ENCODE measurements at regions not wholly inside any gene's neighbourhood (a gene's known extent, or its start where the extent isn't known, plus 50 kb on each side); places are given as distances from the start of the nearest gene placed in this dataset.

DNA sequence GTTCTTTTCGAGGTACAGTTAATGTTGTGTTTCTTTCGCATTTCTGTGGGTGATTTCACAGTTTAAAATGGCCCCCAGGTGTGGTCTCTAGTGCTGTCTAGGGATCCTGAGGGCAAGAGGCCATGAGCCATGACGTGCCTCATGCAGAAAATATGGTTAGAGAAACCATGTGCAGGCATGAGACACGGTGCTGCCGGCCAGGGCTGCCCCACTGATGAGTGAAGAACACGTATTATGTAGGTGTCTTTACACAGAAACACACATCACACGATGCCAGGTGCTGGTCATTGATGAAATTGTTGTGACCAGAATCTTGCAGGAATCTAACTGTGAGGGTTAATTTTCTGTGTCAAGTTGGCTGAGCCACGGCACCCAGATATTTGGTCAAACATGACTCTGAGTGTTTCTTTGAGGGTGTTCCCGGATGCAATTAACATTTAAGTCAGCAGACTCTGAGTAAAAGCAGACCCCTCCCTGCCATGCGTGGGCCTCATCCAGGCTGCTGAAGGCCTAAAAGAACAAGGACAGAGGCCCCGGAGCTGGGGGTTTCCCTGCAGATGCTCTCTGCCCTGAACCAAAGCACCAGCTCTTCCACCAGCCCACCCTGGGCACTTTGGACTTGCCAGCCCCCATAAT is 463.0 kb upstream of the MYT1L start:
- Histone ChIP-seq H3K36me3 (no peaks in the 10 kb centered on the region), H3K9me3 (peaks cover 0 to 7% of the 10 kb centered on the region in 2 donors), H3K4me1 (ENCODE audit: insufficient read depth) (no peaks in the 10 kb centered on the region), H3K4me3 (no peak overlapping the region), H3K27me3 (no peaks in the 10 kb centered on the region), H3K27ac (no peak overlapping the region)
- 66 to 78% (median 72%) methylated on average over 11 of the region's 11 CpGs for WGBS, 3 donors
- DNase-seq, result no peak
- TF ChIP-seq EP300 (IDR thresholded peaks at IDR 0.05) (no peak), POLR2A (IDR thresholded peaks at IDR 0.05) (no peak)
- TF ChIP-seq, protein P1, sequence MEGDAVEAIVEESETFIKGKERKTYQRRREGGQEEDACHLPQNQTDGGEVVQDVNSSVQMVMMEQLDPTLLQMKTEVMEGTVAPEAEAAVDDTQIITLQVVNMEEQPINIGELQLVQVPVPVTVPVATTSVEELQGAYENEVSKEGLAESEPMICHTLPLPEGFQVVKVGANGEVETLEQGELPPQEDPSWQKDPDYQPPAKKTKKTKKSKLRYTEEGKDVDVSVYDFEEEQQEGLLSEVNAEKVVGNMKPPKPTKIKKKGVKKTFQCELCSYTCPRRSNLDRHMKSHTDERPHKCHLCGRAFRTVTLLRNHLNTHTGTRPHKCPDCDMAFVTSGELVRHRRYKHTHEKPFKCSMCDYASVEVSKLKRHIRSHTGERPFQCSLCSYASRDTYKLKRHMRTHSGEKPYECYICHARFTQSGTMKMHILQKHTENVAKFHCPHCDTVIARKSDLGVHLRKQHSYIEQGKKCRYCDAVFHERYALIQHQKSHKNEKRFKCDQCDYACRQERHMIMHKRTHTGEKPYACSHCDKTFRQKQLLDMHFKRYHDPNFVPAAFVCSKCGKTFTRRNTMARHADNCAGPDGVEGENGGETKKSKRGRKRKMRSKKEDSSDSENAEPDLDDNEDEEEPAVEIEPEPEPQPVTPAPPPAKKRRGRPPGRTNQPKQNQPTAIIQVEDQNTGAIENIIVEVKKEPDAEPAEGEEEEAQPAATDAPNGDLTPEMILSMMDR (IDR thresholded peaks at IDR 0.05), result no peak
- intact Hi-C loops (cut with DNase I), result no loop called here

DNA sequence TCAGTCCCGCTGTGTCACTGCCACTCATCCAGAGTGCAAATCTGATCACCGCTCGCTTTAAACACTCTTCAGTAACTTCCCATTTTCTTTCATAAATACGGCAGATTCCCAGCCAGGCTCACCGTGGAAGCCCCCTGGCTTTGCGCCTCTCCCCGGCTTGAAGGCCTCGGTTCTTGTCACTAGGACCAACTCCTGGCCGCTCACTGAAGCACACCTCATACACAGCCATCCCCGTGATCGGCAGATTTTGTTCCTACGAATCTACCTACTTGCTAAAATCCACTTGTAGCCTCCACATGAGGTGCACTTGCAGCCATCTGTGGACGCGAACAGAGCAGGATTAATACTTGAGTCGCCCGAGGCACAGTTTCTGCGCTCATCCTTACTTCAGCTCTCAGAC is 462.4 kb upstream of the MYT1L start:
- intact Hi-C loops (cut with DNase I), result no loop called here
- H3K27ac ChIP-seq, result no peak overlapping the region
- no peak overlapping the region for H3K4me3 ChIP-seq
- 90 to 92% (median 91%) methylated on average over 17 of the region's 17 CpGs for WGBS, 3 donors
- no peak for TF ChIP-seq EP300 (IDR thresholded peaks at IDR 0.05)
- TF ChIP-seq, protein P1 (IDR thresholded peaks at IDR 0.05), result no peak
- no peak for TF ChIP-seq POLR2A (IDR thresholded peaks at IDR 0.05)
- peaks cover 0 to 7% of the 10 kb centered on the region in 2 donors for H3K9me3 ChIP-seq
- H3K4me1 ChIP-seq (ENCODE audit: insufficient read depth), result no peaks in the 10 kb centered on the region
- no peaks in the 10 kb centered on the region for H3K36me3 ChIP-seq
- H3K27me3 ChIP-seq, result no peaks in the 10 kb centered on the region
- DNase-seq, result no peak

DNA sequence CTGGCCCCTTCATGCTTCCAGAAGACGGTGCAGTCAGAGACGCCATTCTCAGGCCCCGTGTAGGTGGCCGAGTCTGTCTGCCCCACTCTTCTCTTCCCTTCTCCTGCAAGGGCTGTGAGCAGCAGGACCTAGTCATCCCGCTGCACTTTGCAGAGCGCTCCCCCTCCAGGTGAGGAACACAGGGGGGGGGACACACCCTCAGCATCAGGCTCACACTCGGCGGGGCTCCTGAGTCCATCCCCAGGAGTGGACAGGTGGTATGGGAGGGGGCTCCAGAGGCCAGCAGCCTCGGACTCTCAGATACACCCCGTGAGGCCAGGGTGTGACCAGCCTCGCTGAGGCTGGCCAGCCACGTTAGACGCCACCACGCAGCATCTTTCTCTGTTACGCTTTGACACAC is 460.5 kb upstream of the MYT1L start:
- intact Hi-C loops (cut with DNase I), result no loop called here
- peaks cover 0 to 7% of the 10 kb centered on the region in 2 donors for H3K9me3 ChIP-seq
- no peak overlapping the region for H3K4me3 ChIP-seq
- no peaks in the 10 kb centered on the region for H3K36me3 ChIP-seq
- no peak overlapping the region for H3K27ac ChIP-seq
- DNase-seq, result no peak
- no peaks in the 10 kb centered on the region for H3K4me1 ChIP-seq (ENCODE audit: insufficient read depth)
- 84 to 89% (median 87%) methylated on average over 15 of the region's 15 CpGs for WGBS, 3 donors
- TF ChIP-seq EP300 (IDR thresholded peaks at IDR 0.05) (no peak), POLR2A (IDR thresholded peaks at IDR 0.05) (no peak)
- TF ChIP-seq, protein P1 (IDR thresholded peaks at IDR 0.05), result no peak
- H3K27me3 ChIP-seq, result no peaks in the 10 kb centered on the region

DNA sequence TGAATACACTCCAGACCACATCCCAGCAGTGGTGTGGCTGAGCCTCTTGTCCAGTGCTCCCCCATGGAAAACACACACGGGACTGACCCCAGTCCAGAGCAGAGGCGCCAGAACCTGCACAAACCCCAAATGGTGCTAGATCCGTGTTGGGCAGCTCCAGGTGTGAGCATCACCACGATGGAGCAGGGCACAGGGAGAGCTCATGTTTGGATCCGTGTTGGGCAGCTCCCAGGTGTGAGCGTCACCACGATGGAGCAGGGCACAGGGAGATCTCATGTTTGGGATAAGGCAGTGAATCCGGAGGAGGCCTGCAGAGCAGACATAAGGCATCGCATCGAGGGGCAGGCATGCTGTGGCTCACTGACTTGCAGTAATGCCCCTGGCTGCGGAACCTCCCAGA is 460.0 kb upstream of the MYT1L start:
- H3K27me3 ChIP-seq, result no peaks in the 10 kb centered on the region
- TF ChIP-seq POLR2A (IDR thresholded peaks at IDR 0.05), result no peak
- TF ChIP-seq, protein P1 (IDR thresholded peaks at IDR 0.05), result no peak
- no peak for TF ChIP-seq EP300 (IDR thresholded peaks at IDR 0.05)
- H3K4me1 ChIP-seq (ENCODE audit: insufficient read depth), result no peaks in the 10 kb centered on the region
- WGBS, 3 donors, result 78 to 82% (median 80%) methylated on average over 11 of the region's 11 CpGs
- H3K4me3 ChIP-seq, result no peak overlapping the region
- intact Hi-C loops (cut with DNase I), result no loop called here
- no peak overlapping the region for H3K27ac ChIP-seq
- H3K36me3 ChIP-seq, result no peaks in the 10 kb centered on the region
- H3K9me3 ChIP-seq, result peaks cover 0 to 5% of the 10 kb centered on the region in 2 donors
- no peak for DNase-seq
